ENCODE measurements at regions not wholly inside any gene's neighbourhood (a gene's known extent, or its start where the extent isn't known, plus 50 kb on each side); places are given as distances from the start of the nearest gene placed in this dataset.

DNA sequence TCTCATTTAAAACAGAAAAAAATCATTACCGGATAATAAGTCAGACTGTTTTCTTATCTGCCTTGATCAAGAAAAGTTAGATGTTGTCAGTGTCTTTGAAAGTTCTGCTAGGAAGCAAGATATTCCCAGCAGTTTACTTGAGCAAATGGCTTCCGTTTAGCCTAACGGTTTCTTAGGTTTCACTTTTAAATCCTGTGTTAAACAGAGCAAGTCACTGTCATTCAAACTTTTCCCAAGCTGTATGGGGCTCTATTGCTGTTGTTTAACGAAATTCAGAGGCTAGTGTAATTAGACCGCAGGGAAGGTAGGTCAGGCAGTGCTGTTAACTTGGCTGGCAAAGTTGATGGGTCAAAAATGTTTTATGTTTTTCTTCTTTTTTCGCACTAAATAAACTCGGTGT lies 80.3 kb upstream of the NEIL3 start:
- TF ChIP-seq POLR2A (IDR thresholded peaks at IDR 0.05), result no peak
- TF ChIP-seq, protein P1, sequence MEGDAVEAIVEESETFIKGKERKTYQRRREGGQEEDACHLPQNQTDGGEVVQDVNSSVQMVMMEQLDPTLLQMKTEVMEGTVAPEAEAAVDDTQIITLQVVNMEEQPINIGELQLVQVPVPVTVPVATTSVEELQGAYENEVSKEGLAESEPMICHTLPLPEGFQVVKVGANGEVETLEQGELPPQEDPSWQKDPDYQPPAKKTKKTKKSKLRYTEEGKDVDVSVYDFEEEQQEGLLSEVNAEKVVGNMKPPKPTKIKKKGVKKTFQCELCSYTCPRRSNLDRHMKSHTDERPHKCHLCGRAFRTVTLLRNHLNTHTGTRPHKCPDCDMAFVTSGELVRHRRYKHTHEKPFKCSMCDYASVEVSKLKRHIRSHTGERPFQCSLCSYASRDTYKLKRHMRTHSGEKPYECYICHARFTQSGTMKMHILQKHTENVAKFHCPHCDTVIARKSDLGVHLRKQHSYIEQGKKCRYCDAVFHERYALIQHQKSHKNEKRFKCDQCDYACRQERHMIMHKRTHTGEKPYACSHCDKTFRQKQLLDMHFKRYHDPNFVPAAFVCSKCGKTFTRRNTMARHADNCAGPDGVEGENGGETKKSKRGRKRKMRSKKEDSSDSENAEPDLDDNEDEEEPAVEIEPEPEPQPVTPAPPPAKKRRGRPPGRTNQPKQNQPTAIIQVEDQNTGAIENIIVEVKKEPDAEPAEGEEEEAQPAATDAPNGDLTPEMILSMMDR (IDR thresholded peaks at IDR 0.05), result no peak
